IMR-90 (cell line): ENCODE measurements at regions not wholly inside any gene's neighbourhood (a gene's known extent, or its start where the extent isn't known, plus 50 kb on each side); places are given as distances from the start of the nearest gene placed in this dataset.

Source experiments
- BHLHE40 ChIP-seq: fragments of 150-350 bp; IDR thresholded peaks from 2 replicates; pipeline ENCODE4 v1.6.1; 2016; ENCODE audit warnings: mild to moderate bottlenecking, low read depth, low read length
- CEBPB ChIP-seq: IDR thresholded peaks from 2 replicates; pipeline ENCODE4 v1.6.1; 2012; ENCODE audit warnings: low read depth, low read length, improper control_type of control experiment
- CTCF ChIP-seq: conservative IDR thresholded peaks from 2 replicates; pipeline ENCODE4 v1.5.1; 2012; ENCODE audit warnings: mild to moderate bottlenecking, low read depth, low read length, improper control_type of control experiment
- ELK1 ChIP-seq: fragments of 150-350 bp; IDR thresholded peaks from 2 replicates; pipeline ENCODE4 v1.6.1; 2016; ENCODE audit warnings: low read depth, mild to moderate bottlenecking, low read length, moderate library complexity, borderline replicate concordance
- FOS ChIP-seq: fragments of 150-350 bp; IDR thresholded peaks from 2 replicates; pipeline ENCODE4 v1.6.1; 2016; ENCODE audit warnings: low read depth, low read length
- MAFK ChIP-seq: IDR thresholded peaks from 2 replicates; pipeline ENCODE4 v1.6.1; 2012; ENCODE audit warnings: low read depth, low read length, improper control_type of control experiment
- MXI1 ChIP-seq: IDR thresholded peaks from 2 replicates; pipeline ENCODE4 v1.6.1; 2012; ENCODE audit warnings: low read depth, mild to moderate bottlenecking, low read length, moderate library complexity, borderline replicate concordance
- POLR2A ChIP-seq: IDR thresholded peaks from 2 replicates; pipeline ENCODE4 v1.6.1; 2012; ENCODE audit warnings: mild to moderate bottlenecking, low read depth, low read length
- RFX5 ChIP-seq: IDR thresholded peaks from 2 replicates; pipeline ENCODE4 v1.8.0; 2012; ENCODE audit warnings: low read depth, mild to moderate bottlenecking, low read length, moderate library complexity
- SMC3 ChIP-seq: fragments of 150-350 bp; IDR thresholded peaks from 2 replicates; pipeline ENCODE4 v1.6.1; 2016; ENCODE audit warnings: low read depth, mild to moderate bottlenecking, antibody characterized with exemption, low read length, moderate library complexity
- USF2 ChIP-seq: fragments of 150-350 bp; IDR thresholded peaks from 2 replicates; pipeline ENCODE4 v1.6.1; 2017; ENCODE audit warnings: mild to moderate bottlenecking, antibody characterized with exemption, low read length, low read depth

- TF ChIP-seq CTCF (no peak), POLR2A (no peak), USF2 (no peak), RFX5 (no peak), MXI1 (no peak), CEBPB (no peak), MAFK (no peak), BHLHE40 (no peak), SMC3 (no peak), ELK1 (no peak), FOS (no peak)
These were observed 273.6 kb upstream of the MDGA2 start for GRCh38 chr14:47949006-47949405.
